IMR-90 (cell line): ENCODE measurements at regions not wholly inside any gene's neighbourhood (a gene's known extent, or its start where the extent isn't known, plus 50 kb on each side); places are given as distances from the start of the nearest gene placed in this dataset.

ENCODE experiments used
- ATAC-seq: fragments of 200-7000 bp; cut with Tn5 transposase; 2 replicates; pipeline ENCODE4 v1.9.1; 2020; ENCODE audit warnings: low read depth, mild to moderate bottlenecking, moderate library complexity
- BruUV-seq: library from RNA; stranded (reverse); fragments of 400-500 nt; replicated peaks from 2 replicates; lab custom pipeline; 2021; lab: Mats Ljungman, UMichigan
- CTCF ChIA-PET: fragments of 300-600 bp; formaldehyde crosslinking; extraction: SDS; loops from one replicate; lab custom pipeline; 2021; ENCODE audit warnings: antibody characterized with exemption; lab: Yijun Ruan, JAX
- POLR2A ChIA-PET: fragments of 300-600 bp; sonication (Branson Sonifier 250); formaldehyde crosslinking; loops from one replicate; lab custom pipeline; 2022; ENCODE audit warnings: antibody characterized with exemption; ENCODE audit not compliant: unreplicated experiment; lab: Charles Lee
- DNase-seq: peaks from one replicate; pipeline ENCODE4 v3.0.0; 2013
- H2AFZ ChIP-seq: replicated peaks from 2 replicates; pipeline ENCODE3; 2013; ENCODE audit warnings: low read length, mild to moderate bottlenecking; ENCODE audit not compliant: poor library complexity
- H2AK5ac ChIP-seq: 2 replicates; pipeline ENCODE4 v1.6.1; 2013; ENCODE audit warnings: low read depth, low read length, inconsistent platforms
- H2AK9ac ChIP-seq: replicated peaks from 2 replicates; pipeline ENCODE3; 2013; ENCODE audit warnings: mild to moderate bottlenecking, low read depth, low read length, moderate library complexity; ENCODE audit not compliant: poor library complexity
- H2BK120ac ChIP-seq: 2 replicates; pipeline ENCODE4 v1.6.1; 2013; ENCODE audit warnings: low read depth, low read length, inconsistent platforms
- H2BK15ac ChIP-seq: 3 replicates; pipeline ENCODE4 v1.6.1; 2013; ENCODE audit warnings: low read depth, low read length, inconsistent platforms
- H2BK20ac ChIP-seq: 2 replicates; pipeline ENCODE4 v1.6.1; 2013; ENCODE audit warnings: low read depth, mild to moderate bottlenecking, inconsistent platforms, low read length, moderate library complexity
- H2BK5ac ChIP-seq: 2 replicates; pipeline ENCODE4 v1.6.1; 2013; ENCODE audit warnings: mild to moderate bottlenecking, low read depth, low read length, inconsistent platforms; ENCODE audit not compliant: poor library complexity, severe bottlenecking
- H3K14ac ChIP-seq: replicated peaks from 2 replicates; pipeline ENCODE4 v1.6.1; 2013; ENCODE audit warnings: low read depth, low read length, inconsistent platforms
- H3K18ac ChIP-seq: 2 replicates; pipeline ENCODE4 v1.6.1; 2013; ENCODE audit warnings: low read depth, low read length, control low read depth
- H3K23ac ChIP-seq: 2 replicates; pipeline ENCODE4 v1.6.1; 2013; ENCODE audit warnings: low read depth, low read length, inconsistent platforms
- H3K27ac ChIP-seq: 2 replicates; pipeline ENCODE4 v1.5.1; 2013; ENCODE audit warnings: mild to moderate bottlenecking, control low read depth, low read length; ENCODE audit not compliant: insufficient read depth
- H3K27me3 ChIP-seq: 2 replicates; pipeline ENCODE4 v1.6.1; 2013; ENCODE audit warnings: low read length; ENCODE audit not compliant: control insufficient read depth, insufficient read depth
- H3K36me3 ChIP-seq: 2 replicates; pipeline ENCODE4 v1.6.1; 2013; ENCODE audit warnings: low read length, mixed read lengths; ENCODE audit not compliant: control insufficient read depth, insufficient read depth
- H3K4ac ChIP-seq: 2 replicates; pipeline ENCODE4 v1.6.1; 2013; ENCODE audit warnings: low read depth, low read length, inconsistent platforms
- H3K4me1 ChIP-seq: 2 replicates; pipeline ENCODE4 v1.6.1; 2013; ENCODE audit warnings: low read length, mixed read lengths; ENCODE audit not compliant: control insufficient read depth, insufficient read depth
- H3K4me2 ChIP-seq: 2 replicates; pipeline ENCODE4 v1.6.1; 2013; ENCODE audit warnings: low read depth, mild to moderate bottlenecking, control low read depth, low read length, moderate library complexity
- H3K4me3 ChIP-seq: 2 replicates; pipeline ENCODE4 v1.5.1; 2013; ENCODE audit warnings: low read depth, mild to moderate bottlenecking, control low read depth, low read length, moderate library complexity; ENCODE audit not compliant: insufficient read depth
- H3K56ac ChIP-seq: 2 replicates; pipeline ENCODE4 v1.6.1; 2013; ENCODE audit warnings: low read length, inconsistent platforms; ENCODE audit not compliant: insufficient read depth; ENCODE audit errors: extremely low read depth
- H3K79me1 ChIP-seq, 2 experiments: 2 replicates each; pipeline ENCODE4 v1.6.1; 2013; ENCODE audit warnings: low read length in 2 of 2, inconsistent platforms in 1 of 2, low read depth in 1 of 2
- H3K9ac ChIP-seq: 2 replicates; pipeline ENCODE4 v1.6.1; 2013; ENCODE audit warnings: low read depth, low read length, control low read depth
- H3K9me1 ChIP-seq: 2 replicates; pipeline ENCODE4 v1.6.1; 2013; ENCODE audit warnings: low read length, inconsistent platforms; ENCODE audit not compliant: insufficient read depth
- H3K9me3 ChIP-seq: 2 replicates; pipeline ENCODE4 v1.6.1; 2013; ENCODE audit warnings: low read length; ENCODE audit not compliant: control insufficient read depth, insufficient read depth
- H4K20me1 ChIP-seq: 2 replicates; pipeline ENCODE4 v1.6.1; 2013; ENCODE audit warnings: low read length, inconsistent platforms; ENCODE audit not compliant: insufficient read depth
- H4K5ac ChIP-seq: 2 replicates; pipeline ENCODE4 v1.6.1; 2013; ENCODE audit warnings: mild to moderate bottlenecking, low read depth, low read length, control low read depth
- H4K8ac ChIP-seq, 2 experiments: 2 replicates each; pipeline ENCODE4 v1.6.1; 2013; ENCODE audit warnings: low read depth in 2 of 2, low read length in 2 of 2, control low read depth in 1 of 2, inconsistent platforms in 1 of 2
- H4K91ac ChIP-seq: 2 replicates; pipeline ENCODE4 v1.6.1; 2013; ENCODE audit warnings: low read depth, low read length, inconsistent platforms; ENCODE audit not compliant: insufficient read depth
- BHLHE40 ChIP-seq: fragments of 150-350 bp; IDR thresholded peaks from 2 replicates; pipeline ENCODE4 v1.6.1; 2016; ENCODE audit warnings: mild to moderate bottlenecking, low read depth, low read length
- CEBPB ChIP-seq: IDR thresholded peaks from 2 replicates; pipeline ENCODE4 v1.6.1; 2012; ENCODE audit warnings: low read depth, low read length, improper control_type of control experiment
- CHD1 ChIP-seq: IDR thresholded peaks from 2 replicates; pipeline ENCODE4 v1.6.1; 2012; ENCODE audit warnings: low read depth, low read length, improper control_type of control experiment
- CTCF ChIP-seq: conservative IDR thresholded peaks from 2 replicates; pipeline ENCODE4 v1.5.1; 2012; ENCODE audit warnings: mild to moderate bottlenecking, low read depth, low read length, improper control_type of control experiment
- ELK1 ChIP-seq: fragments of 150-350 bp; IDR thresholded peaks from 2 replicates; pipeline ENCODE4 v1.6.1; 2016; ENCODE audit warnings: low read depth, mild to moderate bottlenecking, low read length, moderate library complexity, borderline replicate concordance
- FOS ChIP-seq: fragments of 150-350 bp; IDR thresholded peaks from 2 replicates; pipeline ENCODE4 v1.6.1; 2016; ENCODE audit warnings: low read depth, low read length
- MAFK ChIP-seq: IDR thresholded peaks from 2 replicates; pipeline ENCODE4 v1.6.1; 2012; ENCODE audit warnings: low read depth, low read length, improper control_type of control experiment
- MAZ ChIP-seq: IDR thresholded peaks from 2 replicates; pipeline ENCODE4 v1.6.1; 2012; ENCODE audit warnings: low read depth, mild to moderate bottlenecking, low read length, improper control_type of control experiment, moderate library complexity, borderline replicate concordance
- MXI1 ChIP-seq: IDR thresholded peaks from 2 replicates; pipeline ENCODE4 v1.6.1; 2012; ENCODE audit warnings: low read depth, mild to moderate bottlenecking, low read length, moderate library complexity, borderline replicate concordance
- NFE2L2 ChIP-seq: fragments of 150-350 bp; IDR thresholded peaks from 2 replicates; pipeline ENCODE4 v1.6.1; 2016; ENCODE audit warnings: low read depth, mild to moderate bottlenecking, low read length
- POLR2A ChIP-seq: IDR thresholded peaks from 2 replicates; pipeline ENCODE4 v1.6.1; 2012; ENCODE audit warnings: mild to moderate bottlenecking, low read depth, low read length
- RAD21 ChIP-seq: IDR thresholded peaks from 2 replicates; pipeline ENCODE4 v1.6.1; 2012; ENCODE audit warnings: low read length, improper control_type of control experiment
- RCOR1 ChIP-seq: IDR thresholded peaks from 2 replicates; pipeline ENCODE4 v1.6.1; 2012; ENCODE audit warnings: mild to moderate bottlenecking, low read length, improper control_type of control experiment; ENCODE audit not compliant: insufficient replicate concordance
- RFX5 ChIP-seq: IDR thresholded peaks from 2 replicates; pipeline ENCODE4 v1.8.0; 2012; ENCODE audit warnings: low read depth, mild to moderate bottlenecking, low read length, moderate library complexity
- SMC3 ChIP-seq: fragments of 150-350 bp; IDR thresholded peaks from 2 replicates; pipeline ENCODE4 v1.6.1; 2016; ENCODE audit warnings: low read depth, mild to moderate bottlenecking, antibody characterized with exemption, low read length, moderate library complexity
- USF2 ChIP-seq: fragments of 150-350 bp; IDR thresholded peaks from 2 replicates; pipeline ENCODE4 v1.6.1; 2017; ENCODE audit warnings: mild to moderate bottlenecking, antibody characterized with exemption, low read length, low read depth
- WGBS, 2 experiments: methylation state at CpG; one replicate each; pipeline versions ENCODE4 v1.1.5 to v1.1.7; 2013; ENCODE audit warnings: missing lambda C conversion rate in 2 of 2; ENCODE audit not compliant: insufficient read length in 1 of 2; ENCODE audit errors: extremely low coverage in 2 of 2; 5-methylcytosine and 5-hydroxymethylcytosine counted together
- dilution Hi-C: fragments of 300-500 bp; cut with HindIII; formaldehyde crosslinking; loops from one replicate; pipeline ENCODE4 v1.14.3; 2018; ENCODE audit warnings: low sequenced_read_pairs; ENCODE audit not compliant: unreplicated experiment
- in situ Hi-C: fragments of 300-500 bp; cut with MboI; formaldehyde crosslinking; loops from 3 replicates; pipeline ENCODE4 v1.14.3; 2019; ENCODE audit warnings: low sequenced_read_pairs, inconsistent platforms, mixed read lengths
- intact Hi-C: fragments of 100-400 bp; cut with micrococcal nuclease; formaldehyde crosslinking; loops from 2 replicates; pipeline ENCODE4 v1.10.0; 2022

GRCh38 chr13:52954838-52955237 lies 73.8 kb upstream of the OLFM4 start:
- no peak overlapping the region for H2AK9ac ChIP-seq
- H2AK5ac ChIP-seq = no peak overlapping the region
- no peaks in the 10 kb centered on the region for H3K79me1 ChIP-seq
- H4K5ac ChIP-seq = no peak overlapping the region
- no peak overlapping the region for H4K91ac ChIP-seq
- no peak overlapping the region for H3K4me2 ChIP-seq
- no peak overlapping the region for H2BK20ac ChIP-seq
- no peaks in the 10 kb centered on the region for H3K27me3 ChIP-seq
- no peaks in the 10 kb centered on the region for H3K4me1 ChIP-seq
- no peak overlapping the region for H3K27ac ChIP-seq
- in situ Hi-C loops (no loop called here), dilution Hi-C loops (no loop called here), intact Hi-C loops (no loop called here)
- TF ChIP-seq BHLHE40 (no peak), ELK1 (no peak), POLR2A (no peak), RAD21 (no peak), NFE2L2 (no peak), CHD1 (no peak), MAZ (no peak), SMC3 (no peak), RCOR1 (no peak), USF2 (no peak), RFX5 (no peak), FOS (no peak), CEBPB (no peak), MAFK (no peak), MXI1 (no peak), CTCF (no peak)
- H4K20me1 ChIP-seq = no peaks in the 10 kb centered on the region
- no peaks in the 10 kb centered on the region for H3K36me3 ChIP-seq
- no peaks in the 10 kb centered on the region for H3K9me3 ChIP-seq
- CTCF ChIA-PET = interaction anchor here (1.3 kb wide), 1 partner anchor 13 kb away, joined by 5 read pairs; no protein-coding TSS in a partner anchor
- no peak overlapping the region for H3K9ac ChIP-seq
- 11% methylated on average over 1 of the region's 2 CpGs; no CpG with 5 or more reads in 1 of the 2 experiments for WGBS, 2 experiments
- no peak overlapping the region for H2BK15ac ChIP-seq
- no peak overlapping the region for H4K8ac ChIP-seq
- H3K4ac ChIP-seq = no peak overlapping the region
- ATAC-seq (no peak), DNase-seq (no peak)
- no peak overlapping the region for H3K56ac ChIP-seq
- no peaks in the 10 kb centered on the region for H3K9me1 ChIP-seq
- no peak overlapping the region for H2BK120ac ChIP-seq
- H3K18ac ChIP-seq = no peak overlapping the region
- POLR2A ChIA-PET = no interaction called here
- no peak overlapping the region for H3K23ac ChIP-seq
- no TSS peak for BruUV-seq
- H3K4me3 ChIP-seq = no peak overlapping the region
- no peak overlapping the region for H3K14ac ChIP-seq
- H2AFZ ChIP-seq = no peak overlapping the region
- H2BK5ac ChIP-seq = no peak overlapping the region
